NCI-H146 treated with DMSO at 0.1 percent for 48 hours (cell line): ENCODE measurements at regions not wholly inside any gene's neighbourhood (a gene's known extent, or its start where the extent isn't known, plus 50 kb on each side); places are given as distances from the start of the nearest gene placed in this dataset.

ENCODE experiments used
- DNase-seq: peaks from one replicate; lab custom pipeline; 2025; ENCODE audit not compliant: unreplicated experiment; lab: John Stamatoyannopoulos, UW

GRCh38 chr20:24378661-24379483 lies 90.6 kb upstream of the SYNDIG1 start:
- DNase-seq = no peak

DNA sequence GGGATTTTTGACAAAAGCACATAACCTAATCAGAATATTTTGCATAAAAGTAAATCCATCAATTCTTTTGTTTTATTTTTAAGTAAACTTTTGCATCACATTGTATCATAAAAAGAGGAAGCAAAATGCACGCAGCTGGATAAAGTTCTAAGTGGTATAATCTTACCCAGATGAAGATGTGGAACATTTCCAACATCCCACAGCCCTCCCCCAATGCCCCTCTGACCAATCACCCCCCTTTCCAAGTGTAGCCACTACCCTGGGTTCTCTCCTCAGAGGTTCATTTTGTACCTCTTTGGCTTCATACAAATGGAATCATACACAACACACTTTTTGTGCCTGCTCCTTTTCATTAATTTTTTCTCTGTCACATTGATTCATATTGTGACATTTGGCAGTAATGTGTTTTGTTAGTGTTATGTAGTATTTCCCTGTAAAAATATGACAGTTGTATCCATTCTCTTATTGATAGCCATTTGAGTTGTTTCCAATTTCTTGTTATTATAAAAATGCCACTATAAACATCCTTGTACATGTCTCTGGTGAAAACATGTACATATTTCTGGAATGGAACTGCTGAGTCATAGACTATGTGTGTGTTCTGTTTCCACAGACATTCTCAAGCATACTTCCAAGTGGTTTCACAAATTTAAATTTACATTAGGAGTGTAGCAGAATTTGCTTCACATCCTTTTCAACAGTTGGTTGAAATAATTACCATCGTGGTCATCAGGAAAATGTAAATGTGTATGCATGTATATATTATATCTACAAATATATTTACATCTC lies 92.9 kb upstream of the SYNDIG1 start:
- no peak for DNase-seq

GRCh38 chr20:24373372-24373771 lies 96.1 kb upstream of the SYNDIG1 start:
- no peak for DNase-seq

GRCh38 chr20:24370911-24371695 lies 98.3 kb upstream of the SYNDIG1 start:
- no peak for DNase-seq

GRCh38 chr20:24370249-24370648 lies 99.2 kb upstream of the SYNDIG1 start:
- no peak for DNase-seq

GRCh38 chr20:24368253-24368652 lies 101.2 kb upstream of the SYNDIG1 start:
- DNase-seq = no peak

DNA sequence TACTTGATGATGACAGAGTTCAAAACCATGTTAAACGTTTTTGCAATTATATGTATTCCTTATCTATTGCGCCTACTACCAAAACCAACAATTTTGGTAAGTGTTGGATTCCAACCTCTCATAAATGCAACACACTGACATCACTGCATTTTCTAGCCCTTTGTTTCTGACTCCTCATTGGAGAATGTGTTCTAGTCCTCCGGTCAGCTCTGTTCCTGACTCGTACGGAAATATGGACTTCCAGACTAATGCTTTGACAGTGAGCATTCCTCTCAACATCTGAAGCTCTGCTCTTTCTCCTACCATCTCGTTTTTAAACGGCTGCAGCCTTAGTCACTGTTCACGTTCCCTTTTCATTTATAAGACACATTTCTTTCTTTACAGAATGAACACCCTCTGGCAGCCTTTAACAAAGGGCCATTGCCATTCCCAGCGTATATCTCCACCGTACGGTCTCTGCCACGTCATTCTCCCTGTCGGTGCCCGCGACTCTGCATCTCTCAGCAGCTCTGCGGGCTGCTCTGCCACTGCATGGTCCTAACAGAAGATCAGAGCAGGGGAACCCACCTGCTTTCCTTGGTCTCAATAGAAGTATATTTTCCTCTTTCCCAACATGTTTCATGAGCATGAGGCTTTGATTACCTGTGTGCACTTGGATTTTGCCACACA lies 103.0 kb upstream of the SYNDIG1 start:
- no peak for DNase-seq

DNA sequence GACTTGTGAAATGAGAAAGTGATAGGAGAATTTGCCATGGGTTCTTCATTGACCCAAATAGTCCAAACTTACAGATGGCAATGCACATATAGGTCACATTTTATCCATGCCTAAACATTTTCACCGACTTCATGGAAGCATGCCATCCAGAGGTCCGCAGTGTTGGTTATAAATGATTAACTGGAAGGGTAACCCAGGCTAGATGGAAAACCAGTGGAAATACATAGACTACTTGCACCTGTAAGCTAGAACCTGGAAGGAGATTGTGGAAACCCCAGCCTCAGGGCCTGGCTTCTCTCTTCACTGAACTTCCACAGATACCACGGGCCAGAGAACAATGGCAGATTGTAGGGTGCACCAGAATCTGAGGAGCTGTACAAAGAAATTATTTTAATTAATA lies 103.8 kb upstream of the SYNDIG1 start:
- DNase-seq = no peak

GRCh38 chr20:24364482-24364881 lies 104.9 kb upstream of the SYNDIG1 start:
- DNase-seq = no peak

DNA sequence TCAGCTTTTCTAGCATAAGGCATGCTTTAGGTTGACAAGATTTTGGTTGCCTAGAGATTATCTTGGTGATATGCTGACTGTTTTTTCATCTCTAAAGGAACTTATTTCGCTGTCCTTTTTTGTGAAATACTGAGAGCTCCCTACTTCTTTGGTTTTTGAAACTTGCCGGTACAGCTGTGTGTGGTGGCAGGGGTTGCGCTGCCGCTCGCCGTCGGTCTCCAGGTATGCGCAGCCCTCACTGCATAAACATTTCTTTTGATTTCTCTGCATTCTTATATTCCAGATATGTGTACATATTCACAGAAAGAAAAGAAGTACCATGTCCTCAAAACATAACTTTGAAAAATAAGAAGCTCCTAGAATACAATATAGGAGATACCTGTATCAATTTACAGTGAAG lies 106.4 kb upstream of the SYNDIG1 start:
- DNase-seq = no peak

DNA sequence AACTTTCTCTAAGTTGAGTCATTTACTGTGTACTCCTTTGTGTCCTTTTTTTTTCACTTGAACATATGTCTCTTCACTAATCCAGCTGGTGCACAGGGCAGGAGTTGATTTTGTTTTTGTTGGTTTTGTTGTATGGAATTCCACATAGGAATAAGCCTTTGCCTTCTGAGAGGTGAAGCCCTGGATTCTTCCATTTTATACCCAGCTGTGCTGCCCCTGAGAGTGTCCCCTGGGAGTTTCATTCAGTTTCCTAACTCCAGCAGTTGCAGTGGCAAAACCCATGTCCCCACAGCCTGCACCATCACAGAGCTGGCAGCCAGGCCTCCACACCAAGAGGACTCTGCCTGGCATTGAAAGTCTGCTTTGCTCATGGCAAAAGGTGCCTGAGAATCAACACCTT lies 107.3 kb upstream of the SYNDIG1 start:
- no peak for DNase-seq

DNA sequence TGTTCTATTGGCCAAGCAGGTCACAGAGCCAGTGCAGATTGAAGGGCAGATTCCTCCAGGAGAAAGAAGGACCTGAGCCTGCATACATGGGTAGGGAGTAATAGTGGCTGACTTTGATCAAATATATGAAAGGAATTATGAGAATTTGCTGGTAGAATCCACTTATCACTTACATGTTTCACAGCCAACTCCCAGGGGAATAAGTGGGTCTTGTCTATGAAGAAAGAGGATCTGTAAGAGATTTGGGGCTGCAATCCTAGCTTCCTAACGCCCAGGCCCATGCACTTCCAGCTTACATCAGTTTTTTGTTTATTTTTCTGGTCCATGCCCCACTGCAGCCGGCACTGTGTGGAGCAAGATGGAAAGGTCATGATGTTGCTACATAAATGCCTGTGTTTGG lies 107.9 kb upstream of the SYNDIG1 start:
- no peak for DNase-seq

- no peak for DNase-seq
Observed at GRCh38 chr20:24360531-24360930, 108.9 kb upstream of the SYNDIG1 start.

GRCh38 chr20:24359321-24360027 lies 110.0 kb upstream of the SYNDIG1 start:
- DNase-seq = no peak

DNA sequence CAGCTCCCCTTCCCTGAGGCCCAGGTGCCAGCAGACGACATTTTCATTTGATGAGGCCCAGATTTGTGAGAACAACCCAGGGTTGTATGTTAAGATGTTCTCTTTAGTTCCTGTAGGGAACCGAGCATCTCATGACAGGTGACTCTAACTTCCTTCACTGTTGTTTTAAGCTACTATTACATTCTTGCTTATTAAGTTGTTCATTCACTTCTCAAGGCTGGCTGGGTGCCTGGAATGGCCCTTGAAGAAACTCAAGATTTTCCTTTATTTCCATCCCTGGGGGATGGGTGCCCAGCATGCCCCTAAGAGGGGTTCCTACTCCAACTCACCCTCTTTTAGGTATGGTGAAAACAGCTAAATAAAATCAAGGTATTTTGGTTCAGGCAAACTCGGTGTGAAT lies 111.5 kb upstream of the SYNDIG1 start:
- DNase-seq = no peak

DNA sequence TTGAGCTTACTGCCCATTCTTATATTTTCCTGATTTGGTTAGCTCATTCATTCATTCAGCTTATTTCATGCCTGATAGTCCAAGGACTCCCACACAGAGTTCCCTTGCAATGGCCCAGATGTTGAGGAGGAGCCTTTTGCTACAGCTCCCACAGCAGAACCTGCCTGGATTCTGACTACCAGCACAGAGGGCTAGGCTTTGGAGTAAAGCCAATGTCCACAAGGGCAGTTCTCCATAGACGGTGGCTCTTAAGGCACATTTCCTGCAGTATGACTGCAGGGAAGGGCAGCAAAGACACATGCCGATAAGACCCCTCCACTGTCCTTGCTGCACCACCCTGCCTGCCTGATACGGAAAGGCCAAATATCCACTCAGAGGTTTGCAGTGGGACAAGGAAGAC lies 112.3 kb upstream of the SYNDIG1 start:
- DNase-seq = no peak

- DNase-seq = no peak
Observed at GRCh38 chr20:24353135-24353690, 116.2 kb upstream of the SYNDIG1 start.

DNA sequence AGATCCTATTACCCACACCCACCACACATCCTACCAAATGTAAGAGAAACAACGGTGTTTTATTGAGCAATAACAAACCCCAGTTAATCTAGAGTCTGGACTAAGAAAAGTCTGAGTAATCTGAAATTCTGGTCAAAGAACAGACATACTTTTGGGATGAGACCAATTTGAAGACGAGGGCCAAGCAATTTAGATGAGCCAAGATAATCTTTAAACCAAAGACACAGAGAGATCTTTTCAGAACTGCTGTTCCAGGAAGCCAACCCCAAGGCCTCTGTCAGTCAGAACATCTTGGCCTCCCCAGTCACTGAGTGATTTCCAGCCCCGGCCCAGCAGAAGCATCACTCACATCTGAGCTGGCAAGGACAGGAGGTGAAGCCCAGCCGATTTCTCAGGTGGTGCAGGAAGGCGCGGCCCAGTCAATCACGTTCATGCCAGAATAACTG lies 118.5 kb upstream of the SYNDIG1 start:
- DNase-seq = no peak

DNA sequence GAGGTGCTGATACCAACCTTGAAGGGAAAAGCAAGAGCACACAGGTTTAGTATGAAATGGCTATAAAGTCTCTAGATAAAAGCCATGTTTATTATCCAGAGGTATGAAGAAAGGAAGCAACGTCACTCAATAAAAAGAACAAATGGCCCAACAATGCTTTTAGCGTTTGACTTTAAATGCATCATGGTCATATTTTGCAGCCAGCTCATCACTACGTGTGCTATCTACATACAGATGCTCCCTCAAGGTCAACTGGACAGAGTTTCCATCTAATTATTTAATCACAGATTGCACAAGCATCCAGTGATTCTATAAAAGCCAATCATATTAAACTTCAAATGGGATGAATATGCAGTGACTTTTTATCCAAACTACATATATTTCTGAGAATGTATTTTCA lies 127.6 kb upstream of the SYNDIG1 start:
- no peak for DNase-seq

DNA sequence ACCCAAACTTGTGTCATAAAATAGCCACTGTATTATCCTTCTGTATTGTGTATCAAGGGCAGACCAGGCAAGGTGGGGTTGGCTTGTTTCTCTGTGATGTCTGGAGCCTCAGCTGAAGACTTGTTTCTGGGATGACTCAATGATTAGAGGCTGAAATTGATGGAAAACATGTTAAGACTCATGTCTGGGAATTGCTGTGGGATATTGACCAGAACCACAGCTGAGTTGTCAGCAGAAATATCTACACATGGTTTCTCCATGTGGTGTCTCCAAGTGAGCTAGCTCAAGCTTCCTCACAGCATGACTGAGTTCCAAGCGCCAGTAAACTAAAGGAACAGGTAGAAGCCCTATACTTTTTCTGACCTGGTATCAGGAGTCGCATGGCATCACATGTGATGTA lies 128.5 kb upstream of the SYNDIG1 start:
- no peak for DNase-seq
